ENCODE measurements at regions not wholly inside any gene's neighbourhood (a gene's known extent, or its start where the extent isn't known, plus 50 kb on each side); places are given as distances from the start of the nearest gene placed in this dataset.
"Not testable (repeated sequence)": the region's sequence is repeated elsewhere in the genome, so short reads cannot be mapped to it uniquely, and the experiment has no call there.

GRCh38 chr1:72394457-72394856, 112.1 kb upstream of the NEGR1 start:
- DNase-seq (ENCODE audit: low read depth, low spot score) = no peak
- TF ChIP-seq, protein P1, sequence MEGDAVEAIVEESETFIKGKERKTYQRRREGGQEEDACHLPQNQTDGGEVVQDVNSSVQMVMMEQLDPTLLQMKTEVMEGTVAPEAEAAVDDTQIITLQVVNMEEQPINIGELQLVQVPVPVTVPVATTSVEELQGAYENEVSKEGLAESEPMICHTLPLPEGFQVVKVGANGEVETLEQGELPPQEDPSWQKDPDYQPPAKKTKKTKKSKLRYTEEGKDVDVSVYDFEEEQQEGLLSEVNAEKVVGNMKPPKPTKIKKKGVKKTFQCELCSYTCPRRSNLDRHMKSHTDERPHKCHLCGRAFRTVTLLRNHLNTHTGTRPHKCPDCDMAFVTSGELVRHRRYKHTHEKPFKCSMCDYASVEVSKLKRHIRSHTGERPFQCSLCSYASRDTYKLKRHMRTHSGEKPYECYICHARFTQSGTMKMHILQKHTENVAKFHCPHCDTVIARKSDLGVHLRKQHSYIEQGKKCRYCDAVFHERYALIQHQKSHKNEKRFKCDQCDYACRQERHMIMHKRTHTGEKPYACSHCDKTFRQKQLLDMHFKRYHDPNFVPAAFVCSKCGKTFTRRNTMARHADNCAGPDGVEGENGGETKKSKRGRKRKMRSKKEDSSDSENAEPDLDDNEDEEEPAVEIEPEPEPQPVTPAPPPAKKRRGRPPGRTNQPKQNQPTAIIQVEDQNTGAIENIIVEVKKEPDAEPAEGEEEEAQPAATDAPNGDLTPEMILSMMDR (IDR thresholded peaks at IDR 0.05; ENCODE audit: low read depth, low read length) = no peak
- in situ Hi-C loops (cut with HindIII; ENCODE audit: low sequenced_read_pairs) = no loop called here
- no peak overlapping the region for H3K4me3 ChIP-seq (ENCODE audit: low read depth, low read length)

DNA sequence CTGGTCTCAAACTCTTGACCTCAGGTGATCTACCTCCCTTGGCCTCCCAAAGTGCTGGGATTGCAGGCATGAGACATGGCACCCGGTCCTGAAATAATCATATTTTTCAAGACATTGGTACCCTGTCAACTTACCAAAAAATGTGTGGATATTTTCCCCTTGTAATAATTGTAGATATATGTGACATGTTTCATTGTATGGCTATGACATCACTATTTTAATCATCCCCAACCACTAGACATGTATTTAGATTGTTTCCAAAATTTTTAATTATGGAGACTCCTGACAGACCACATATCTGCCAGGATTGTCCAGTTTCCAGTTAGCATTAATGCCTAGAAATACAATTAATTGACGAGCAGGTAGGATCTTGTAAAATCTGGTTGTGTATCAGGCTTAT, 96.7 kb upstream of the NEGR1 start:
- DNase-seq (ENCODE audit: low read depth, low spot score) = no peak
- H3K4me3 ChIP-seq (ENCODE audit: low read depth, low read length) = no peak overlapping the region
- TF ChIP-seq, protein P1 (IDR thresholded peaks at IDR 0.05; ENCODE audit: low read depth, low read length) = no peak
- in situ Hi-C loops (cut with HindIII; ENCODE audit: low sequenced_read_pairs) = no loop called here

DNA sequence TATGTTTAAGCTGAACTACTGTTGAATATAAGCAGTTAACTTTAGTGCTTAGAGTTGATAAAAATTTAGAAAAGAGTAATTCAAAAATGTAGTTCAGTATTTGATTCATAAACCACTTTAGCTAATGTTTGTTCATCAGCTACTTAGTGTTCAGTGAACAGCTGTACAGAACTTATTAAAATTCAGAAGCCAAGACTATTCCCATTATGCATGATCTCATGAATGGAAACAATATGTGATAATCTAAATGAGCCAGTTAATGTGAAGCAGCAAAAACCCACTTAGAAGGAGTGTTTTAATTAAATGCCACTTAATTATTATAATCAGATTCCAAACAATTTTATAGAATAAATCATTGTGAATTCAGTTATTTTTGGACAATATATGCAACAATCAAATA, 92.9 kb upstream of the NEGR1 start:
- no peak overlapping the region for H3K4me3 ChIP-seq (ENCODE audit: low read depth, low read length)
- DNase-seq (ENCODE audit: low read depth, low spot score) = no peak
- in situ Hi-C loops (cut with HindIII; ENCODE audit: low sequenced_read_pairs) = no loop called here
- TF ChIP-seq, protein P1 (IDR thresholded peaks at IDR 0.05; ENCODE audit: low read depth, low read length) = no peak

DNA sequence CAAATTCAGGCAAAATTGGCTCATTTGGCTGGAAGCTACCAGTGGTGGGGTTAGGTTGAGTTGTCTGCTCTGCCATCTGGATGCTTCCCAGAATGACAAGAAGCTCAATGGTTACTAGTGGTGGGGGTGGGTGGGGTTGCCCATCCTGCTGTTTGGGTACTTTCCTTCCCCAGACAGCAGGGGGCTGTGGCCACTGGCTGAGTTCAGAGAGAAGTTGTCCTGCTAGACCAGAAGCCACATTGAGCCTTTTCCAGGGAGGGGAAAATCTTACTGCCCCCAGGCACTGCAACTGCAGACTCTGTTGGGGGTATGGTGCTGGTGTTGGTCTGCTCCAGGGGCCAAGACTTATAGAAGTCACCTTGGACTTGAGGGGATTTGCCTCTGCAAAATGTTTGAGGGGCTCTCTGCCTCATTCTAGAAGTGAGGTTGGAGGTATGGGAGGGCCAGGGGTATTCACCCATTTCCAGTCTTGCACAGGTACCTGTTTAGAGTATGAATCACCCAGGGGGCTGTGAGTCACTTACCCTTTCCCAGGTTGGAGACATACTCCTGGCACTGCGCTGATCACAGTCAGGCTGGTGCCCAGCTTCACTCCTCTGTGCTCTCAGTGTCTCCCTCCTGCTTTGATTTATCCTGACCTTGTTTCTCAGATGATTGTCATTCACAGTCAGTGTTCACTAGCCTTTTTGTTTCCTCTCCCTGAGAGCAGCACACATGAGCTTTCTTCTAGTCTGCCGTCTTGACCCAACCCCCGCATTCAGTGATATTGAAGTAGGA, 89.1 kb upstream of the NEGR1 start:
- DNase-seq (ENCODE audit: low read depth, low spot score) = no peak
- TF ChIP-seq, protein P1 (IDR thresholded peaks at IDR 0.05; ENCODE audit: low read depth, low read length) = peak; percentile 10
- in situ Hi-C loops (cut with HindIII; ENCODE audit: low sequenced_read_pairs) = no loop called here
- H3K4me3 ChIP-seq (ENCODE audit: low read depth, low read length) = no peak overlapping the region

- in situ Hi-C loops (cut with HindIII; ENCODE audit: low sequenced_read_pairs); H3K4me3 ChIP-seq (ENCODE audit: low read depth, low read length); DNase-seq (ENCODE audit: low read depth, low spot score): not testable (repeated sequence)
Measured at GRCh38 chr1:72370836-72371235, 88.5 kb upstream of the NEGR1 start.

- in situ Hi-C loops (cut with HindIII; ENCODE audit: low sequenced_read_pairs) = no loop called here
- TF ChIP-seq, protein P1 (IDR thresholded peaks at IDR 0.05; ENCODE audit: low read depth, low read length) = no peak
- DNase-seq (ENCODE audit: low read depth, low spot score) = peak; percentile 12
- H3K4me3 ChIP-seq (ENCODE audit: low read depth, low read length) = no peak overlapping the region
Measured at GRCh38 chr1:72369069-72369757, 86.9 kb upstream of the NEGR1 start.

DNA sequence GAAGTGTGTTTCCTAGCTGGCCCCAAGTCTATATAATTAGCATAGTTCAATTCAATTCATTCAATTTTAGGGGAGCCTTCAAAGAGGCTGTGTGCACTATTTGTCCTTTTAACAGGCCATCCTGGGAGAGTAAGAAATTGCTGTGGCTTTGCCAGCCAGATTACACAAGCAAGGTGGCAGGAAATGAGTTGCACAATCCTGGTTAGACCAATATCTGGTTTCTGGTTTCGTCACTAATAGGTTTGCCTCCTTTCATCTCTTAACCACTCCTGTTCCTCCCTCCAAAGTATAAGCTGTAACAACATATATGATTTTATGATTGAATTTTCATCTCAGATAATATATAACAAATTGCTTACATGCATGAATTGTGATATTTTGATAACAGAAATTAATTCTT, 84.1 kb upstream of the NEGR1 start:
- in situ Hi-C loops (cut with HindIII; ENCODE audit: low sequenced_read_pairs) = no loop called here
- DNase-seq (ENCODE audit: low read depth, low spot score) = peak; percentile 61
- H3K4me3 ChIP-seq (ENCODE audit: low read depth, low read length) = no peak overlapping the region
- TF ChIP-seq, protein P1 (IDR thresholded peaks at IDR 0.05; ENCODE audit: low read depth, low read length) = no peak
